SK-N-DZ (cell line): ENCODE measurements at regions not wholly inside any gene's neighbourhood (a gene's known extent, or its start where the extent isn't known, plus 50 kb on each side); places are given as distances from the start of the nearest gene placed in this dataset.
A peak's percentile ranks its signal among the peaks of the same experiment; 100 is the strongest.
"Not testable (repeated sequence)": the region's sequence is repeated elsewhere in the genome, so short reads cannot be mapped to it uniquely, and the experiment has no call there.

ENCODE experiments used
- DNase-seq: peaks from one replicate; pipeline ENCODE4 v3.0.0-alpha.2; 2015; ENCODE audit warnings: low spot score

- DNase-seq = peak; percentile 9
Measured at GRCh38 chr6:55957961-55958422, 82.6 kb upstream of the BMP5 start.

GRCh38 chr6:55955684-55956083 is 80.3 kb upstream of the BMP5 start:
- no peak for DNase-seq

- no peak for DNase-seq
Measured at GRCh38 chr6:55954436-55954835, 79.0 kb upstream of the BMP5 start.

GRCh38 chr6:55953335-55953734 is 77.9 kb upstream of the BMP5 start:
- peak; percentile 12 for DNase-seq

GRCh38 chr6:55950071-55950814 is 74.9 kb upstream of the BMP5 start:
- no peak for DNase-seq

- DNase-seq = no peak
Measured at GRCh38 chr6:55943329-55943728, 67.9 kb upstream of the BMP5 start.

GRCh38 chr6:55941702-55942101 is 66.3 kb upstream of the BMP5 start:
- no peak for DNase-seq

GRCh38 chr6:55937951-55938690 is 62.7 kb upstream of the BMP5 start:
- no peak for DNase-seq

- DNase-seq = no peak
Measured at GRCh38 chr6:55937261-55937947, 62.0 kb upstream of the BMP5 start.

GRCh38 chr6:55931101-55931500 is 55.7 kb upstream of the BMP5 start:
- DNase-seq = no peak

GRCh38 chr6:55927713-55928112 is 52.3 kb upstream of the BMP5 start:
- not testable (repeated sequence) for DNase-seq

GRCh38 chr6:55925292-55925691 is 49.9 kb upstream of the BMP5 start:
- no peak for DNase-seq
